Right atrium auricular region (tissue), 2 donors: ENCODE measurements at regions not wholly inside any gene's neighbourhood (a gene's known extent, or its start where the extent isn't known, plus 50 kb on each side); places are given as distances from the start of the nearest gene placed in this dataset.

Experiments
- DNase-seq: peaks from one replicate; pipeline ENCODE4 v3.0.0-alpha.2; 2019; ENCODE audit warnings: low spot score
- H3K27ac ChIP-seq, 2 donors: fragments of 200-600 bp; sonication (generic); 1 replicate in 1 of 2; 2 replicates in 1 of 2; pipeline ENCODE4 v1.5.1; 2016 to 2019
- H3K27me3 ChIP-seq, 2 donors: fragments of 200-600 bp; sonication (generic); one replicate each; pipeline versions ENCODE4 v1.5.1 to v1.6.0; 2017 to 2019
- H3K36me3 ChIP-seq: fragments of 200-600 bp; sonication (generic); one replicate; pipeline ENCODE4 v1.5.1; 2016
- H3K4me1 ChIP-seq, 2 donors: fragments of 200-600 bp; sonication (generic); one replicate each; pipeline versions ENCODE4 v1.5.1 to v1.6.0; 2017 to 2019
- H3K4me3 ChIP-seq, 2 donors: fragments of 200-600 bp; sonication (generic); 1 replicate in 1 of 2; 2 replicates in 1 of 2; pipeline ENCODE4 v1.5.1; 2017 to 2019; ENCODE audit warnings: mild to moderate bottlenecking in 1 of 2, moderate library complexity in 1 of 2
- H3K9me3 ChIP-seq, 2 donors: fragments of 200-600 bp; sonication (generic); one replicate each; pipeline ENCODE4 v1.5.1; 2019
- CTCF ChIP-seq, 2 donors: fragments of 200-600 bp; sonication (generic); IDR thresholded peaks; one replicate each; pipeline ENCODE4 v1.5.1; 2019; ENCODE audit warnings: antibody characterized with exemption in 2 of 2

- no peak overlapping the region for H3K27ac ChIP-seq
- no peak for DNase-seq
- TF ChIP-seq CTCF (IDR thresholded peaks at IDR 0.05), result no peak
- no peak overlapping the region for H3K4me3 ChIP-seq
- no peaks in the 10 kb centered on the region for H3K4me1 ChIP-seq
- peaks cover 0 to 5% of the 10 kb centered on the region in 2 donors for H3K9me3 ChIP-seq
- no peaks in the 10 kb centered on the region for H3K27me3 ChIP-seq
- no peaks in the 10 kb centered on the region for H3K36me3 ChIP-seq
Observed at GRCh38 chr16:80006241-80007215, 406.0 kb upstream of the MAF start.

- no peak for TF ChIP-seq CTCF (IDR thresholded peaks at IDR 0.05)
- H3K27me3 ChIP-seq, result no peaks in the 10 kb centered on the region
- no peaks in the 10 kb centered on the region for H3K4me1 ChIP-seq
- no peak overlapping the region for H3K4me3 ChIP-seq
- no peaks in the 10 kb centered on the region for H3K36me3 ChIP-seq
- no peak for DNase-seq
- H3K9me3 ChIP-seq, result peaks cover 0 to 5% of the 10 kb centered on the region in 2 donors
- no peak overlapping the region for H3K27ac ChIP-seq
Observed at GRCh38 chr16:80004113-80004512, 403.6 kb upstream of the MAF start.

GRCh38 chr16:80002261-80002660 lies 401.7 kb upstream of the MAF start:
- Histone ChIP-seq H3K9me3 (peaks cover 0 to 5% of the 10 kb centered on the region in 2 donors), H3K27me3 (no peaks in the 10 kb centered on the region), H3K27ac (no peak overlapping the region), H3K4me1 (no peaks in the 10 kb centered on the region), H3K4me3 (no peak overlapping the region), H3K36me3 (no peaks in the 10 kb centered on the region)
- DNase-seq, result no peak
- no peak for TF ChIP-seq CTCF (IDR thresholded peaks at IDR 0.05)

GRCh38 chr16:79998143-79998542 lies 397.6 kb upstream of the MAF start:
- TF ChIP-seq CTCF (IDR thresholded peaks at IDR 0.05), result no peak
- H3K4me1 ChIP-seq, result no peaks in the 10 kb centered on the region
- DNase-seq, result no peak
- no peaks in the 10 kb centered on the region for H3K27me3 ChIP-seq
- H3K4me3 ChIP-seq, result no peak overlapping the region
- H3K36me3 ChIP-seq, result no peaks in the 10 kb centered on the region
- no peaks in the 10 kb centered on the region for H3K9me3 ChIP-seq
- H3K27ac ChIP-seq, result no peak overlapping the region

- peak in 1 of 2 donors; percentile 46 for TF ChIP-seq CTCF (IDR thresholded peaks at IDR 0.05)
- no peaks in the 10 kb centered on the region for H3K9me3 ChIP-seq
Observed at GRCh38 chr16:79997257-79997656, 396.7 kb upstream of the MAF start.

More at GRCh38 chr16:79997257-79997656, 396.7 kb upstream of the MAF start:
- H3K27me3 ChIP-seq, result no peaks in the 10 kb centered on the region
- H3K4me3 ChIP-seq, result no peak overlapping the region
- no peak overlapping the region for H3K27ac ChIP-seq
- no peaks in the 10 kb centered on the region for H3K36me3 ChIP-seq
- DNase-seq, result no peak
- no peaks in the 10 kb centered on the region for H3K4me1 ChIP-seq
